SU-DHL-6 (cell line): ENCODE measurements at regions not wholly inside any gene's neighbourhood (a gene's known extent, or its start where the extent isn't known, plus 50 kb on each side); places are given as distances from the start of the nearest gene placed in this dataset.

ENCODE experiments used
- CTCF ChIP-seq: fragments of 200-600 bp; sonication (generic); IDR thresholded peaks from one replicate; pipeline ENCODE4 v1.5.1; 2017; ENCODE audit warnings: antibody characterized with exemption, mild to moderate bottlenecking, low read length, moderate library complexity; ENCODE audit not compliant: insufficient read depth, poor library complexity, severe bottlenecking
- EZH2phosphoT487 ChIP-seq: fragments of 200-600 bp; sonication (generic), shearing (Covaris generic); conservative IDR thresholded peaks from 2 replicates; pipeline ENCODE4 v1.6.1; 2018; ENCODE audit warnings: mild to moderate bottlenecking, antibody characterized with exemption, low read length, moderate library complexity, mixed read lengths

DNA sequence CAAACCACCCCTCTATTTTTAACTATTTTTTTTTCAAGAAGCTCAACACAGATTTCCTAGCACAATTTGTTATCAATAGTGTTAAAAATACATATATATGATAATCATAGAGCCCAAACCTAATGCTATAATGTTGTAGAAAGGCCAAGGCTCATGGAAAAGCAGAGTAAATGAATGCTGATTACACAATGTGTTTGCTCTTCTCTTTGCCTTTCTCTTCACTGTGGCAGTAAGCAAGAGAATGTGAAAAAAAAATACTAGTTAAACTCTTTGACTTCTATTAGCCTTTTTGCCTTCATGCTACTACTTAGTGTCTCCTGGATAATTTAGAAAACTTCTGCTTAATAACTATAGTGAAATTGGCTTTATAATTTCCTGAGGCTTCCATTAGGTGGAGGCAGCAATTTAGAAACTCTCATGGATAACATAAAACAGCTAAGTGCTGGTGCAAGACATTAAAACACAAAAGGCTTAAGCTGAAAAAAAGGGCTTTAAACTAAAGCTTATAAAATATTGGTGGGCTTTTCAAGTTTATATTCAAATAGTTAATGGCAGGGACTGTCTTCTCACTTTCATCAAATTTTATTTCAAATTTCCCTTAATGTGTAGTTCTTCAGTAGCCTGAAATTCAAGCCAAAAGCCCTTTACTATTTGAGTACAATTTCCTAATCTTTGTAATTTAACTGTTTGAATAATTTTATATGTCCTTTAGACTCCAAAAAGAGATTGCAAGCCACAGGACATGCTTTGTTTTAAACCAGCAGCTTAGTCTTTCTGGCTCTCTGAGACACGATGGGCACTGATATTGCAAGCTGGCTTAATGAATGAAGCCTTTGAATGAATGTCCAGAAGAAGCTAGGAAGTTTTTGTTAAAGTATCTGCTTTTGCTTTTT, 2031.8 kb upstream of the CDH6 start:
- TF ChIP-seq CTCF: no peak
- TF ChIP-seq EZH2phosphoT487: no peak
